A172 (cell line): ENCODE measurements at regions not wholly inside any gene's neighbourhood (a gene's known extent, or its start where the extent isn't known, plus 50 kb on each side); places are given as distances from the start of the nearest gene placed in this dataset.
"Not testable (repeated sequence)": the region's sequence is repeated elsewhere in the genome, so short reads cannot be mapped to it uniquely, and the experiment has no call there.

Experiments
- DNase-seq: peaks from one replicate; pipeline ENCODE4 v3.0.0-alpha.2; 2015; ENCODE audit warnings: low spot score

GRCh38 chr1:8228253-8228652 lies 89.7 kb upstream of the SLC45A1 start:
- no peak for DNase-seq

GRCh38 chr1:8227674-8228073 lies 90.2 kb upstream of the SLC45A1 start:
- not testable (repeated sequence) for DNase-seq

GRCh38 chr1:8226747-8227146 lies 91.2 kb upstream of the SLC45A1 start:
- no peak for DNase-seq

- not testable (repeated sequence) for DNase-seq
Observed at GRCh38 chr1:8226024-8226423, 91.9 kb upstream of the SLC45A1 start.

GRCh38 chr1:8223526-8223925 lies 94.4 kb upstream of the SLC45A1 start:
- no peak for DNase-seq

- DNase-seq = no peak
Observed at GRCh38 chr1:8222789-8223188, 95.1 kb upstream of the SLC45A1 start.

GRCh38 chr1:8219530-8219929 lies 98.4 kb upstream of the SLC45A1 start:
- DNase-seq = no peak

GRCh38 chr1:8218351-8219092 lies 99.4 kb upstream of the SLC45A1 start:
- DNase-seq = no peak

GRCh38 chr1:8217809-8218208 lies 100.1 kb upstream of the SLC45A1 start:
- no peak for DNase-seq

GRCh38 chr1:8217011-8217711 lies 100.8 kb upstream of the SLC45A1 start:
- no peak for DNase-seq

GRCh38 chr1:8216005-8216404 lies 101.9 kb upstream of the SLC45A1 start:
- no peak for DNase-seq

- no peak for DNase-seq
Observed at GRCh38 chr1:8214501-8215173, 103.3 kb upstream of the SLC45A1 start.

- no peak for DNase-seq
Observed at GRCh38 chr1:8213676-8214075, 104.2 kb upstream of the SLC45A1 start.

- no peak for DNase-seq
Observed at GRCh38 chr1:8213136-8213535, 104.8 kb upstream of the SLC45A1 start.

- DNase-seq = no peak
Observed at GRCh38 chr1:8212580-8213031, 105.3 kb upstream of the SLC45A1 start.

- peak; percentile 91 for DNase-seq
Observed at GRCh38 chr1:8211883-8212579, 105.9 kb upstream of the SLC45A1 start.

- peak; percentile 22 for DNase-seq
Observed at GRCh38 chr1:8211251-8211882, 106.5 kb upstream of the SLC45A1 start.

GRCh38 chr1:8207202-8207601 lies 110.7 kb upstream of the SLC45A1 start:
- DNase-seq = no peak

GRCh38 chr1:8206391-8206790 lies 111.5 kb upstream of the SLC45A1 start:
- DNase-seq = no peak

- DNase-seq = no peak
Observed at GRCh38 chr1:8205771-8206170, 112.1 kb upstream of the SLC45A1 start.

GRCh38 chr1:8204826-8205225 lies 113.1 kb upstream of the SLC45A1 start:
- DNase-seq = no peak

- no peak for DNase-seq
Observed at GRCh38 chr1:8203551-8203950, 114.4 kb upstream of the SLC45A1 start.
